HCT116 (cell line): ENCODE measurements at regions not wholly inside any gene's neighbourhood (a gene's known extent, or its start where the extent isn't known, plus 50 kb on each side); places are given as distances from the start of the nearest gene placed in this dataset.
A peak's percentile ranks its signal among the peaks of the same experiment; 100 is the strongest.

Experiments used
- ATAC-seq: fragments of 200-7000 bp; cut with Tn5 transposase; 2 replicates; pipeline ENCODE4 v1.9.1; 2020; ENCODE audit warnings: mild to moderate bottlenecking, moderate library complexity
- BruUV-seq: library from RNA; stranded (reverse); fragments of 400-500 nt; replicated peaks from 2 replicates; lab custom pipeline; 2021; lab: Mats Ljungman, UMichigan
- CTCF ChIA-PET: fragments of 300-600 bp; sonication (Branson Sonifier 250); formaldehyde crosslinking; loops from one replicate; lab custom pipeline; 2021; ENCODE audit warnings: antibody characterized with exemption; lab: Charles Lee
- POLR2A ChIA-PET: fragments of 300-600, 350-600 bp; sonication (Branson Sonifier 250); formaldehyde crosslinking; loops from one replicate; lab custom pipeline; 2021; ENCODE audit warnings: antibody characterized with exemption; lab: Charles Lee
- RAD21 ChIA-PET, 2 experiments: fragments of 300-600 bp; sonication (Branson Sonifier 250); formaldehyde crosslinking; loops; one replicate each; lab custom pipeline; 2023; ENCODE audit warnings: low total read pairs in 2 of 2; ENCODE audit not compliant: uncharacterized antibody in 2 of 2, unreplicated experiment in 2 of 2, low non-redundant PET in 1 of 2; lab: Charles Lee
- DNase-seq: peaks from one replicate; pipeline ENCODE4 v3.0.0-alpha.2; 2010; ENCODE audit warnings: low read depth, low spot score
- H2AFZ ChIP-seq: fragments of 200-600 bp; shearing (Covaris generic), sonication (generic); 2 replicates; pipeline ENCODE4 v1.6.1; 2017; ENCODE audit warnings: low read depth, mixed run types, mixed read lengths, antibody characterized with exemption, low read length; ENCODE audit not compliant: poor library complexity, severe bottlenecking
- H3K27ac ChIP-seq: 2 replicates; pipeline ENCODE4 v1.5.1; 2012; ENCODE audit warnings: low read depth, low read length
- H3K27me3 ChIP-seq: fragments of 200-600 bp; sonication (generic); 2 replicates; pipeline ENCODE4 v1.6.1; 2016; ENCODE audit warnings: mixed run types, low read length, mixed read lengths; ENCODE audit not compliant: insufficient read depth
- H3K36me3 ChIP-seq, 2 experiments: fragments of 200-500 bp in 1 of 2; fragments of 200-600 bp in 1 of 2; sonication (Bioruptor generic) in 1 of 2; sonication (generic) in 1 of 2; 2 replicates each; pipeline versions ENCODE4 v1.5.1 to v1.6.1; 2014 to 2016; ENCODE audit warnings: low read length in 2 of 2, inconsistent platforms in 1 of 2, mixed read lengths in 1 of 2, mixed run types in 1 of 2; ENCODE audit not compliant: insufficient read depth in 2 of 2, control insufficient read depth in 1 of 2
- H3K4me1 ChIP-seq, 2 experiments: fragments of 200-600 bp in 1 of 2; sonication (generic) in 1 of 2; 2 replicates each; pipeline versions ENCODE4 v1.5.1 to v1.6.1; 2012 to 2017; ENCODE audit warnings: low read length in 2 of 2, inconsistent platforms in 1 of 2, mild to moderate bottlenecking in 1 of 2, mixed read lengths in 1 of 2, mixed run types in 1 of 2, moderate library complexity in 1 of 2; ENCODE audit not compliant: insufficient read depth in 2 of 2, control insufficient read depth in 1 of 2
- H3K4me2 ChIP-seq: fragments of 200-600 bp; sonication (generic); 2 replicates; pipeline ENCODE4 v1.6.1; 2017; ENCODE audit warnings: mixed run types, low read length, mixed read lengths
- H3K4me3 ChIP-seq, 2 experiments: fragments of 200-600 bp in 1 of 2; sonication (generic) in 1 of 2; replicated peaks in 1 of 2; 2 replicates each; pipeline ENCODE4 v1.5.1; 2011 to 2016; ENCODE audit warnings: low read length in 2 of 2, control low read depth in 1 of 2, low read depth in 1 of 2, mild to moderate bottlenecking in 1 of 2, mixed read lengths in 1 of 2, mixed run types in 1 of 2
- H3K79me2 ChIP-seq: fragments of 200-600 bp; sonication (generic); 2 replicates; pipeline ENCODE4 v1.6.1; 2017; ENCODE audit warnings: mild to moderate bottlenecking, mixed run types, low read length, moderate library complexity, mixed read lengths; ENCODE audit not compliant: insufficient read depth
- H3K9ac ChIP-seq: fragments of 200-600 bp; sonication (generic); 2 replicates; pipeline ENCODE4 v1.6.1; 2016; ENCODE audit warnings: low read length, mixed read lengths
- H3K9me2 ChIP-seq: fragments of 200-600 bp; sonication (generic), shearing (Covaris generic); 2 replicates; pipeline ENCODE4 v1.6.1; 2017; ENCODE audit warnings: mixed run types, mild to moderate bottlenecking, moderate library complexity; ENCODE audit not compliant: insufficient read depth
- H3K9me3 ChIP-seq, 2 experiments: fragments of 200-500 bp in 1 of 2; fragments of 200-600 bp in 1 of 2; sonication (Bioruptor generic) in 1 of 2; sonication (generic) in 1 of 2; 2 replicates each; pipeline ENCODE4 v1.6.1; 2014 to 2017; ENCODE audit warnings: low read length in 2 of 2, mixed read lengths in 2 of 2, inconsistent platforms in 1 of 2, low read depth in 1 of 2, mild to moderate bottlenecking in 1 of 2, mixed run types in 1 of 2, moderate library complexity in 1 of 2; ENCODE audit not compliant: control insufficient read depth in 1 of 2, insufficient read depth in 1 of 2
- H4K20me1 ChIP-seq: fragments of 200-600 bp; sonication (generic), shearing (Covaris generic); 2 replicates; pipeline ENCODE4 v1.6.1; 2017; ENCODE audit warnings: mixed run types, mild to moderate bottlenecking, moderate library complexity; ENCODE audit not compliant: insufficient read depth
- CBX3 ChIP-seq: IDR thresholded peaks from 2 replicates; pipeline ENCODE4 v1.6.1; 2012; ENCODE audit warnings: low read depth
- EZH2 ChIP-seq: fragments of 200-600 bp; sonication (generic); IDR thresholded peaks from 2 replicates; pipeline ENCODE4 v1.6.1; 2017; ENCODE audit warnings: antibody characterized with exemption, mixed run types
- EZH2phosphoT487 ChIP-seq: fragments of 200-600 bp; IDR thresholded peaks from 2 replicates; pipeline ENCODE4 v1.6.1; 2018; ENCODE audit warnings: antibody characterized with exemption, borderline replicate concordance
- RAD21 ChIP-seq: IDR thresholded peaks from 2 replicates; pipeline ENCODE4 v1.6.1; 2012; ENCODE audit warnings: low read depth, mild to moderate bottlenecking
- SIN3A ChIP-seq: IDR thresholded peaks from 2 replicates; pipeline ENCODE4 v1.6.1; 2012; ENCODE audit warnings: low read depth
- SRF ChIP-seq: IDR thresholded peaks from 2 replicates; pipeline ENCODE4 v1.6.1; 2012; ENCODE audit warnings: low read depth
- ZFX ChIP-seq: fragments of 450-650 bp; IDR thresholded peaks from 2 replicates; pipeline ENCODE4 v1.6.1; 2017
- intact Hi-C: fragments of 100-400 bp; cut with micrococcal nuclease; formaldehyde crosslinking; loops from 2 replicates; pipeline ENCODE4 v1.10.0; 2022
- TF ChIP-seq, protein P1 (sequence below), 3 experiments: fragments of 200-600 bp in 1 of 3; sonication (generic) in 1 of 3; IDR thresholded peaks in 2 of 3; conservative IDR thresholded peaks in 1 of 3; 2 replicates each; pipeline ENCODE4 v1.5.1; 2012 to 2017; ENCODE audit warnings: low read depth in 2 of 3, low read length in 2 of 3, antibody characterized with exemption in 1 of 3, borderline replicate concordance in 1 of 3, control low read depth in 1 of 3, mild to moderate bottlenecking in 1 of 3, mixed read lengths in 1 of 3, mixed run types in 1 of 3, moderate library complexity in 1 of 3; ENCODE audit not compliant: insufficient read depth in 1 of 3
- TF ChIP-seq, protein P2 (sequence below): IDR thresholded peaks from 2 replicates; pipeline ENCODE4 v1.6.1; 2012
- TF ChIP-seq, protein P3 (sequence below): IDR thresholded peaks from 2 replicates; pipeline ENCODE4 v1.6.1; 2012
- TF ChIP-seq, protein P4 (sequence below): IDR thresholded peaks from 2 replicates; pipeline ENCODE4 v1.6.1; 2012; ENCODE audit warnings: low read depth

DNA sequence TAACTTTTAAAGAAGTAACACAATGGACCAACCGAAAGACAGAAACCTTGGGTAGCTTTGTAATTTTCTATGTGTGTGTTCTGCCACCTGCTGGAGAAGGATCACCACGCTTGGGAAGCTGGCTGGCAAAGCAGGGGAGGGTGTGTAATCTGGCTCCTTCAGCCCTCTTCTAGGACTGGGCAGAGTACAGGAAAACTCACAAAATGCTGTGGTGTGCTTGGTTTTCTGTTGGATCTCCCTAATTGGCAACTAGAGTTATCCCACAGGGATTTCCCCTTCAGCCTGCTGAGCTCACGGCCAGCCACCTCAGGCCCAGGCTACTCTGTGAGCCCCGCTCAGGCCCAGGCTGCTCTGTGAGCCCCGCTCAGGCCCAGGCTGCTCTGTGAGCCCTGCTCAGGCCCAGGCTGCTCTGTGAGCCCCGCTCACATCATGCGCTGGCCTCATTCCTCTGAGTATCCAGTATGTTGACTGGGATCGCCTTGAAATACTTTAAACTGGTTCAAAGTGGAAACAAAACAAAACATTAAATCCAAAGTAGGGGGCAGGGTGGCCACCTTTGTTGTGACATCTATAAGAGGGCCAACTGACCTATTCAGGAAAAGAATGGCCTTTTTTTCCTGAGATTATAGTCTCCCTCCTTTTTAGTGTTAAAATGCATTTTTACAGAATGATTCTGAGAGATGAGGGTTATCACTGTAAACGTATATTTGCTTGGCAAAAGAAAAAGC is 52.0 kb upstream of the RNU6-8 start:
- TF ChIP-seq ZFX (no peak), EZH2 (no peak), SIN3A (no peak), SRF (no peak), EZH2phosphoT487 (no peak), CBX3 (no peak), RAD21 (peak; percentile 83)
- TF ChIP-seq, protein P1, sequence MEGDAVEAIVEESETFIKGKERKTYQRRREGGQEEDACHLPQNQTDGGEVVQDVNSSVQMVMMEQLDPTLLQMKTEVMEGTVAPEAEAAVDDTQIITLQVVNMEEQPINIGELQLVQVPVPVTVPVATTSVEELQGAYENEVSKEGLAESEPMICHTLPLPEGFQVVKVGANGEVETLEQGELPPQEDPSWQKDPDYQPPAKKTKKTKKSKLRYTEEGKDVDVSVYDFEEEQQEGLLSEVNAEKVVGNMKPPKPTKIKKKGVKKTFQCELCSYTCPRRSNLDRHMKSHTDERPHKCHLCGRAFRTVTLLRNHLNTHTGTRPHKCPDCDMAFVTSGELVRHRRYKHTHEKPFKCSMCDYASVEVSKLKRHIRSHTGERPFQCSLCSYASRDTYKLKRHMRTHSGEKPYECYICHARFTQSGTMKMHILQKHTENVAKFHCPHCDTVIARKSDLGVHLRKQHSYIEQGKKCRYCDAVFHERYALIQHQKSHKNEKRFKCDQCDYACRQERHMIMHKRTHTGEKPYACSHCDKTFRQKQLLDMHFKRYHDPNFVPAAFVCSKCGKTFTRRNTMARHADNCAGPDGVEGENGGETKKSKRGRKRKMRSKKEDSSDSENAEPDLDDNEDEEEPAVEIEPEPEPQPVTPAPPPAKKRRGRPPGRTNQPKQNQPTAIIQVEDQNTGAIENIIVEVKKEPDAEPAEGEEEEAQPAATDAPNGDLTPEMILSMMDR (IDR thresholded peaks at IDR 0.05 in 2 of 3, conservative IDR thresholded peaks at IDR 0.05 in 1 of 3; ENCODE audit: borderline replicate concordance in 1 of 3, insufficient read depth in 1 of 3, low read depth in 2 of 3, low read length in 2 of 3): peak; percentile 69 to 87 (median 82); a peak in 5 of 6 replicates
- TF ChIP-seq, protein P2, sequence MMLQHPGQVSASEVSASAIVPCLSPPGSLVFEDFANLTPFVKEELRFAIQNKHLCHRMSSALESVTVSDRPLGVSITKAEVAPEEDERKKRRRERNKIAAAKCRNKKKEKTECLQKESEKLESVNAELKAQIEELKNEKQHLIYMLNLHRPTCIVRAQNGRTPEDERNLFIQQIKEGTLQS: no peak
- TF ChIP-seq, protein P3, sequence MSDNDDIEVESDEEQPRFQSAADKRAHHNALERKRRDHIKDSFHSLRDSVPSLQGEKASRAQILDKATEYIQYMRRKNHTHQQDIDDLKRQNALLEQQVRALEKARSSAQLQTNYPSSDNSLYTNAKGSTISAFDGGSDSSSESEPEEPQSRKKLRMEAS: no peak
- TF ChIP-seq, protein P4, sequence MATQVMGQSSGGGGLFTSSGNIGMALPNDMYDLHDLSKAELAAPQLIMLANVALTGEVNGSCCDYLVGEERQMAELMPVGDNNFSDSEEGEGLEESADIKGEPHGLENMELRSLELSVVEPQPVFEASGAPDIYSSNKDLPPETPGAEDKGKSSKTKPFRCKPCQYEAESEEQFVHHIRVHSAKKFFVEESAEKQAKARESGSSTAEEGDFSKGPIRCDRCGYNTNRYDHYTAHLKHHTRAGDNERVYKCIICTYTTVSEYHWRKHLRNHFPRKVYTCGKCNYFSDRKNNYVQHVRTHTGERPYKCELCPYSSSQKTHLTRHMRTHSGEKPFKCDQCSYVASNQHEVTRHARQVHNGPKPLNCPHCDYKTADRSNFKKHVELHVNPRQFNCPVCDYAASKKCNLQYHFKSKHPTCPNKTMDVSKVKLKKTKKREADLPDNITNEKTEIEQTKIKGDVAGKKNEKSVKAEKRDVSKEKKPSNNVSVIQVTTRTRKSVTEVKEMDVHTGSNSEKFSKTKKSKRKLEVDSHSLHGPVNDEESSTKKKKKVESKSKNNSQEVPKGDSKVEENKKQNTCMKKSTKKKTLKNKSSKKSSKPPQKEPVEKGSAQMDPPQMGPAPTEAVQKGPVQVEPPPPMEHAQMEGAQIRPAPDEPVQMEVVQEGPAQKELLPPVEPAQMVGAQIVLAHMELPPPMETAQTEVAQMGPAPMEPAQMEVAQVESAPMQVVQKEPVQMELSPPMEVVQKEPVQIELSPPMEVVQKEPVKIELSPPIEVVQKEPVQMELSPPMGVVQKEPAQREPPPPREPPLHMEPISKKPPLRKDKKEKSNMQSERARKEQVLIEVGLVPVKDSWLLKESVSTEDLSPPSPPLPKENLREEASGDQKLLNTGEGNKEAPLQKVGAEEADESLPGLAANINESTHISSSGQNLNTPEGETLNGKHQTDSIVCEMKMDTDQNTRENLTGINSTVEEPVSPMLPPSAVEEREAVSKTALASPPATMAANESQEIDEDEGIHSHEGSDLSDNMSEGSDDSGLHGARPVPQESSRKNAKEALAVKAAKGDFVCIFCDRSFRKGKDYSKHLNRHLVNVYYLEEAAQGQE: no peak
- Histone ChIP-seq H3K4me2 (peak overlapping the region; percentile 23; the same call in 1 of the 2 replicates), H3K9me2 (no peaks in the 10 kb centered on the region), H4K20me1 (no peaks in the 10 kb centered on the region), H3K9ac (no peak overlapping the region), H3K27me3 (no peaks in the 10 kb centered on the region), H3K27ac (no peak overlapping the region), H3K79me2 (no peaks in the 10 kb centered on the region), H3K36me3 (no peaks in the 10 kb centered on the region), H3K4me1 (peaks cover 10 to 27% of the 10 kb centered on the region in 2 experiments; a peak in 3 of 4 replicates), H3K4me3 (no peak overlapping the region), H3K9me3 (no peaks in the 10 kb centered on the region), H2AFZ (no peak overlapping the region)
- intact Hi-C loops: loop anchor here (1.0 to 10.0 kb wide), 5 partner anchors 127 to 900 kb away; partner anchors contain the start of gene DTD2
- peak; percentile 51 for DNase-seq
- RAD21 ChIA-PET: interaction anchor here (0.5 to 2.5 kb wide), 10 partner anchors 49 to 745 kb away, joined by 3 to 9 read pairs (median 4); no protein-coding TSS in a partner anchor
- POLR2A ChIA-PET: no interaction called here
- BruUV-seq: no TSS peak
- CTCF ChIA-PET: interaction anchor here (0.8 to 5.4 kb wide), 23 partner anchors 22 to 872 kb away, joined by 3 to 73 read pairs (median 5); partner anchors contain the start of genes ARHGAP5, DTD2 and HEATR5A
- ATAC-seq: peak; percentile 86
